ENCODE measurements at regions not wholly inside any gene's neighbourhood (a gene's known extent, or its start where the extent isn't known, plus 50 kb on each side); places are given as distances from the start of the nearest gene placed in this dataset.

DNA sequence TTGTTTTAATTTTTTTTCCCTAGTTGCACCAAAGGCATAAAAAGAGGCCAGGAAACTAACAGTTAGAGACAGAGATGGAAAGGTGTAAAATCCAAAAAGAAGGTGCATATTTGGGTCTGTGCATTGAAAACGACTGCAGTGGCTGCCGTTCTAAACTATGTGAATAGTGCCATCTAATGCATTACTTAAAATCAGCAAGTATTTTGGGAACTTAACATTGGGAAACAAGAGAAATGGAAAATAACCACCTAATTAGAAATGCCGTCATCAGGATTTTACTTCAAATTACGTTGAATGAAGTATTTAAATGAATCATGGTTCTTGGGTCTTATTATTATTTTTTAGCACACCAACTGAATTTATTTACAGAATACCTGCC lies 189.5 kb upstream of the MIR17HG start:
- no peak overlapping the region for H3K4me3 ChIP-seq (ENCODE audit: low read depth, low read length)
- TF ChIP-seq, protein P1, sequence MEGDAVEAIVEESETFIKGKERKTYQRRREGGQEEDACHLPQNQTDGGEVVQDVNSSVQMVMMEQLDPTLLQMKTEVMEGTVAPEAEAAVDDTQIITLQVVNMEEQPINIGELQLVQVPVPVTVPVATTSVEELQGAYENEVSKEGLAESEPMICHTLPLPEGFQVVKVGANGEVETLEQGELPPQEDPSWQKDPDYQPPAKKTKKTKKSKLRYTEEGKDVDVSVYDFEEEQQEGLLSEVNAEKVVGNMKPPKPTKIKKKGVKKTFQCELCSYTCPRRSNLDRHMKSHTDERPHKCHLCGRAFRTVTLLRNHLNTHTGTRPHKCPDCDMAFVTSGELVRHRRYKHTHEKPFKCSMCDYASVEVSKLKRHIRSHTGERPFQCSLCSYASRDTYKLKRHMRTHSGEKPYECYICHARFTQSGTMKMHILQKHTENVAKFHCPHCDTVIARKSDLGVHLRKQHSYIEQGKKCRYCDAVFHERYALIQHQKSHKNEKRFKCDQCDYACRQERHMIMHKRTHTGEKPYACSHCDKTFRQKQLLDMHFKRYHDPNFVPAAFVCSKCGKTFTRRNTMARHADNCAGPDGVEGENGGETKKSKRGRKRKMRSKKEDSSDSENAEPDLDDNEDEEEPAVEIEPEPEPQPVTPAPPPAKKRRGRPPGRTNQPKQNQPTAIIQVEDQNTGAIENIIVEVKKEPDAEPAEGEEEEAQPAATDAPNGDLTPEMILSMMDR (conservative IDR thresholded peaks at IDR 0.05; ENCODE audit: low read depth, low read length) = peak; percentile 51
- no peak for DNase-seq (ENCODE audit: low read depth)

DNA sequence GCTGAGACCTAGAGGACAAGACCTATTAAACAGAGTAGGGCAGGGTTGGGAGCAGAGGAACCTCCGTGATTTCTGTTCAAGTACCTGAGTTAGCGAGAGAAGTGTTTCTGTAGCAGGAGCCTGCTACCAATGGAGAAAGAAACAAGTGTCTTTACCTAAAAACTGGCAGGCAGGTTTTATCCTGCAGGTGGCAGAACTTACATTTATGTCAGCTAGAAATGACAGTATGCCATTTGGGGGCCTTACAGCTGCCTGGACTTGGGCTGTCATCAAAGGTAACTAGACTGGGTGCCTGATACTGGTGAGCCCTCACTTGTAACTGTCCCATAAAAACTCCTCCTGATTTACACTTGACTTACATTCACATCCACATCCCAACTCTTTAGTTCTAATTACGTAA lies 185.3 kb upstream of the MIR17HG start:
- TF ChIP-seq, protein P1 (conservative IDR thresholded peaks at IDR 0.05; ENCODE audit: low read depth, low read length) = peak; percentile 62
- no peak overlapping the region for H3K4me3 ChIP-seq (ENCODE audit: low read depth, low read length)
- DNase-seq (ENCODE audit: low read depth) = no peak

DNA sequence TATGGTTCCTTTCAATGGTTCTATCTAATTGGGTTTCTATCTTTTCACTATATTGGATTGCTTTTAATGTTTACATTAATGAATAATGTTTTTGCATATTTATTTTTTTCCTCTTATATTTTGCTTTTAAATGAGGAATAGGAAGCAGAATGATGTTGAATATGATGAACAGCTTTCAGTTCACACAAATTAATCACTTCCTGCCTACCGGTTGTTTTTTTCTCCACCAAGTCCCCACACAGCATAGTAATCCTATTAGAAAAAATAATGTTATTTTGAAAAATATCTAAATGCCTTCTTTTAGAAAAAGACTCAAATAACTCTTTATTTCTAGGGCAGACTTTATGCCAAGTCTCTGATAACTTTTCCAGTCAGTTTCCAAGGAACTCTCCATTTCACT lies 184.9 kb upstream of the MIR17HG start:
- DNase-seq (ENCODE audit: low read depth) = no peak

DNA sequence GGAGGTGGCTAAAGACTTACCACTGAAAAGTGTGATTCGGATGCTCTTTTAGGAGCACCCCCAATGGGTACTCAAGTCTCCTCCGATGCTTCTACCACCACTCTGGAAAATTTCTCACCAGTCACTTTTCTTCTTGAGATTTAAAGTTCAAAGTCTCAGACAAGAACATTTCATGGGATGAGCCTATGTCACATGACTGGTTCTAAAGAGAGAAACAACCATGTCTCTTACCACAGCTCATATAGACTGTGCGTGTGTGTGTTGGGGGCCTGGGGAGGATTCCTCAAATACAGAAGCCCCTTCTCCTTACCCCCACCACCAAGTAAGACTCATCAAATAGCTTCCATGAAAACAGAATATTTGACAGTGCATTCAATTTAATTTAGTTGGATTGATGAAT lies 181.7 kb upstream of the MIR17HG start:
- TF ChIP-seq, protein P1 (conservative IDR thresholded peaks at IDR 0.05; ENCODE audit: low read depth, low read length) = no peak
- DNase-seq (ENCODE audit: low read depth) = no peak

More for the DNA sequence above, 184.9 kb upstream of the MIR17HG start:
- H3K4me3 ChIP-seq (ENCODE audit: low read depth, low read length) = no peak overlapping the region
- TF ChIP-seq, protein P1 (conservative IDR thresholded peaks at IDR 0.05; ENCODE audit: low read depth, low read length) = no peak

DNA sequence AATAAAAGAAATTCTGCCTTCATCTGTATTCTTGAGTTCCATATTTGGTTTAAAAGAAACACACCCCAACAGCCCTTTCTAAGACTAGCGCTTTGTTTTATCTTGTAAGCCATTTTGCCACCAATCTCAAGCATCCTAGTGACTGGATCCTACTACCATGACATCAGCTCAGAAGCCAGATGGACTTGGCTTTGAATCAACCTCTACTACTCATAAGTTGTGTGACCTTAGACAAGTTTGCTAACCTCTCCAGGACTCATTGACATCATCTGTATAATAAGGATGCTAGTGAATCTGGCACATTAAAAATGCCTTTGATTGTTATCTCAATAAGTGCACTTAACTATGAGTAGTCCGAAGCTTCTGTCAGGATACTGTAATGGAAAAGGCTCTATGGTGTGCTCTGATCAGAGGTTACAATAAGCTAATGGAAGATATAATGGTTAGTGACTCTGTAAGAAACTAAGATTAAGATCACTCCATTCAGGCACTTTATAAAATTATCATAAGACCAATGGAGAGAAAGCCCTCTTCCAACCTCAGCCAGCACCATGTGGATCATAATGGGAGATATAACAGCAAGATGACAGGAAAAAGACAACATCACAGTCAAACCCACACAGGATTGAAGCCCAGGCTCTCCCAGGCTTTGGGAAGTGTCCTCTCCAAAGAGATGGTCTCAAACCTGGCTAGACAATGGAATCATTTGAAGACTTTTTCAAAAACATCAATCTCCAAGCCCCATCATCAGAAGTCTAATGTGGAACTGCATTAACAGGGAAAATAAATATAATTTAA lies 180.6 kb upstream of the MIR17HG start:
- TF ChIP-seq, protein P1 (conservative IDR thresholded peaks at IDR 0.05; ENCODE audit: low read depth, low read length) = no peak
- no peak overlapping the region for H3K4me3 ChIP-seq (ENCODE audit: low read depth, low read length)
- no peak for DNase-seq (ENCODE audit: low read depth)

More for the DNA sequence above, 181.7 kb upstream of the MIR17HG start:
- H3K4me3 ChIP-seq (ENCODE audit: low read depth, low read length) = no peak overlapping the region

DNA sequence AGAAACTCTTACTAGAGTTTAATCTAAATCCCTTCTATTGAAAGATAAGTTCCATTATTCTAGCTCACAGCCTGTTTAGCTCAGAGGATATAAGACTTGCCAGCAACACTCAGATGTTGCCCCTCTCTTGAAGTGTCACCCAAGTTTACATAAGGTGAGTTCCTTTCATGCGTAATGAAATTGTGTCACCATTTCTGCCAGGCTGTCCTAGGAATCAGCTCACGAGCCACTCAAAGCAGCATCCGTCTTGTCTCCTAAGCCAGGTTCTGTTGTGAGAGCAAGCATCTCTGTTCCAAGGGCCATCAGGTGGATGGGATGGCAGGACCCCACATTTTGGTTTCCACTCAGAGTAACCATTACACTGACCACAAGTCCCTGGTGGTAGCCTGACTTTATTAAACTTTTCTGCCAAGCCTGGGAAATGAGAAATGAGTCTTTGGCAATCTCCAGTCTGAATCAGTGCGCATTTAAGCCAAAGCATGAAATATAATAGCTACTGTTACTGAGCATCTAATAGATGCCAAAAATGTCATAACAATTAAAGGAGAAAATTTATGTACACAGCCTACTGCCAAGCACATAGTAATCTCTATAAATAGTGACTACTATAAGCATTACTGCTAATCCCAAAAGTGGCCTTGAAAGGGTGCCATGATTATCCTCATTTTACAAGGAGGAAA lies 179.6 kb upstream of the MIR17HG start:
- TF ChIP-seq, protein P1 (conservative IDR thresholded peaks at IDR 0.05; ENCODE audit: low read depth, low read length) = no peak

More for the DNA sequence above, 179.6 kb upstream of the MIR17HG start:
- no peak for DNase-seq (ENCODE audit: low read depth)
- H3K4me3 ChIP-seq (ENCODE audit: low read depth, low read length) = no peak overlapping the region

Data from epithelial cell of proximal tubule (primary cell).